ENCODE measurements at regions not wholly inside any gene's neighbourhood (a gene's known extent, or its start where the extent isn't known, plus 50 kb on each side); places are given as distances from the start of the nearest gene placed in this dataset.

- TF ChIP-seq EZH2 (IDR thresholded peaks at IDR 0.05; ENCODE audit: low read length, unreplicated experiment) (no peak), CTCF (conservative IDR thresholded peaks at IDR 0.05; ENCODE audit: low read depth, low read length) (no peak), EZH2phosphoT487 (IDR thresholded peaks at IDR 0.05; ENCODE audit: borderline replicate concordance, low read length) (no peak)
Measured at GRCh38 chr2:556485-556884, 120.7 kb downstream of the TMEM18 start.

Measured in PC-3 (cell line).